Retinal pigment epithelial cell (primary cell): ENCODE measurements at regions not wholly inside any gene's neighbourhood (a gene's known extent, or its start where the extent isn't known, plus 50 kb on each side); places are given as distances from the start of the nearest gene placed in this dataset.

Experiments used
- DNase-seq: peaks from one replicate; pipeline ENCODE4 v3.0.0-alpha.2; 2010; ENCODE audit warnings: low read depth
- H3K4me3 ChIP-seq: 2 replicates; pipeline ENCODE4 v1.5.1; 2011; ENCODE audit warnings: mild to moderate bottlenecking, low read length, control low read depth, moderate library complexity
- TF ChIP-seq, protein P1 (sequence below): conservative IDR thresholded peaks from 2 replicates; pipeline ENCODE4 v1.5.1; 2011; ENCODE audit warnings: low read depth, low read length, control low read depth, inconsistent platforms

DNA sequence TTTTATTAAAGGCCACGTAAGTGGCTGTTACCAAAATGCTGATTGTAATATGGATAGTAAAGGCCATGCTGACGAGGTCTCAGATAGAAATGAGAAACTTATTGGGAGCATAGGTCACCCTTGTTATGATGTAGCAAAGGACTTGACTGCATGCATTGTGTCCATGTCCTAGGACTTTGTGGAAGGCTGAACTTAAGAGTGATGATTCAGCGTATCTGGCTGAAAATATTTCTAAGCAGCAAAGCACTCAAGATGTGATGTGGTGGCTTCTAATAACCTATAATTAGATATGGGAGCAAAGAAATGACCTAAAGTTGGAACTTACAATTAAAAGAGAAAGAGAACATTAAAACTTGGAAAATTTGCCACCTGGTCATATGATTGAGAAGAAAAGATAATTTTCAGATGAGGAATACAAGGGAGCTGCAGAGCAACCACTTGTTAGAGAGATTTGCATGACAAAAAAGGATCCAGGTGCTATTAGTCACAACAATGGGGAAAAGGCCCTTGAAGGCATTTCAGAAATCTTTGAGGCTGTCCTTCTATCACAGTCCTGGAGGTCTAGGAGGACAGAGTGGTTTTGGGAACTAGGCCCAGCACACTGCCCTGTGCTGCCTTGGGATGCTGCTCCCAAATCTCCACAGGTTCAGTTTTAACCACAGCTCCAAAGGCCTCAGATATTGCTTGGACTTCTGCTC lies 793.7 kb upstream of the LCORL start:
- TF ChIP-seq, protein P1, sequence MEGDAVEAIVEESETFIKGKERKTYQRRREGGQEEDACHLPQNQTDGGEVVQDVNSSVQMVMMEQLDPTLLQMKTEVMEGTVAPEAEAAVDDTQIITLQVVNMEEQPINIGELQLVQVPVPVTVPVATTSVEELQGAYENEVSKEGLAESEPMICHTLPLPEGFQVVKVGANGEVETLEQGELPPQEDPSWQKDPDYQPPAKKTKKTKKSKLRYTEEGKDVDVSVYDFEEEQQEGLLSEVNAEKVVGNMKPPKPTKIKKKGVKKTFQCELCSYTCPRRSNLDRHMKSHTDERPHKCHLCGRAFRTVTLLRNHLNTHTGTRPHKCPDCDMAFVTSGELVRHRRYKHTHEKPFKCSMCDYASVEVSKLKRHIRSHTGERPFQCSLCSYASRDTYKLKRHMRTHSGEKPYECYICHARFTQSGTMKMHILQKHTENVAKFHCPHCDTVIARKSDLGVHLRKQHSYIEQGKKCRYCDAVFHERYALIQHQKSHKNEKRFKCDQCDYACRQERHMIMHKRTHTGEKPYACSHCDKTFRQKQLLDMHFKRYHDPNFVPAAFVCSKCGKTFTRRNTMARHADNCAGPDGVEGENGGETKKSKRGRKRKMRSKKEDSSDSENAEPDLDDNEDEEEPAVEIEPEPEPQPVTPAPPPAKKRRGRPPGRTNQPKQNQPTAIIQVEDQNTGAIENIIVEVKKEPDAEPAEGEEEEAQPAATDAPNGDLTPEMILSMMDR: no peak
- DNase-seq: no peak
- H3K4me3 ChIP-seq: no peak overlapping the region

DNA sequence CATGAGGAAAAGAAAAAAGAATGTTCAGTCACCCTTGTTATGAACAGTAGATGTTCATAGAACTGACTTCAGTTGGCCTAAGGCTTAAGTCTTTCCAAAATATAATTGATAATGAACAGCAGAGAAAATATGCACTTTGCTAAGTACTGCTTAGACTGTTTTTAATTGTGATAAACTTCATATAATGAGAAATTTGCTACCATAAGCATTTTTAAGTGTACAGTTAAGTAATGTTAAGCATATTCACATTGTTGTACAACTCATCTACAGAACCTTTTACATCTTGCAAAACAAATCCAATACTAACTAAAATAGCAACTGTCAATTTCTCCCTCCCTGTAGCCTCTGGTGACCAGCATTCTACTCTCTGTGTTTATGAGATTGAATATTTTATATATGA lies 792.2 kb upstream of the LCORL start:
- no peak for DNase-seq
- no peak overlapping the region for H3K4me3 ChIP-seq
- TF ChIP-seq, protein P1: no peak

DNA sequence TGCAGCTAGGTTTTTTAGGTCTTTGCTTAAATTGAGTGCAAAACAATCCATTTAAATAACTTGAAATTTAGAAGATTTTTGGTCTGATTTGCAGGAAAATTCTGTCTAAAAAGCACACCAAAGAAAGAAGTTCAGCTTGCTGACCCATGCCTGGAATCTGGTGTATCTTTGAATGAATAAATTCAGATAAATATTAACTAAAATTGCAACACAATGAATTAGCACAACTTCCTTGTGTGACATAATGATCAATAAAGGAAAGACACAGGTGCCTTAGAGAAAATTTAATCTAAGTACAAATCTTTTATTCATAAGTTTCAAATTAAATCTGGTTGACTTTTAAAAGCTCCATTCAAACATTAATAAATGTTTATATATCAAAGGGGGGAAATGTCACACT lies 791.5 kb upstream of the LCORL start:
- TF ChIP-seq, protein P1: no peak
- no peak overlapping the region for H3K4me3 ChIP-seq
- no peak for DNase-seq

DNA sequence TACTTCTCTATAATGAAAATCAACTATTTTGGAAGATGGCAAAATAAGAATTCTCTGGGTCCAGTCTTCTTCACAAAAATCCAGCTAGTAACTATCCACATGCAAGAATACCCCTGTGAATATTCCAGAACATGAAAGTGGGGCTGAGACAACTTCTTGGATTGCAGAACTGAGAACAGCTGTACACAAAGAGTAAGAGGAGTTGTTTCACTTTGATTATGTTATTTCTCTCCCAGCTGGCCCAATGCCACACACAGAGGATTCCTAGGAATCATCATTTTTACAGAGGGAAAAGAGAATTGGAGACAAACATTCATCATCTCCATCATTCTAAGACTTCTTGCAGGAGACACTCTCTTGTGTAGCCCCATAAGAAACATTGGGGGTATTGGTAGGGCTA lies 782.2 kb upstream of the LCORL start:
- no peak for DNase-seq
- TF ChIP-seq, protein P1: no peak
- no peak overlapping the region for H3K4me3 ChIP-seq

DNA sequence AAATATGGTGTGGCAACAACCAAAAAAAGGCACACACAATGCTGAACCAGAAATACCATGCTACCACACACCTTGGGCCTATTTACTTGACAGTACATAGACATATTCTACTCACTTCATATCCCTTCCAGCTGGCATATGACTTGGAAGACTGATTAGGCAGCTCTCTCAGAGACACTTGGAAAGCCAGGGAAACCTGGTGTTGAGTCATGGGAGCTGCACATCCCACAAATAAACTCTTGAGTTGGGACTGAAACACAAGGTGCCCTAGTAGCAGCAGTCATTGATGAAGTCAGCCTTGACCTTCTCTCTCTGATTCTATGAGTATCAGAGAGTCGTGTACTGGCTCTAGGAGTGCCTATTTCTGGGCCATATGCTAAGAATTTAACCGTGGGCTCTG lies 776.6 kb upstream of the LCORL start:
- no peak for DNase-seq
- no peak overlapping the region for H3K4me3 ChIP-seq
- TF ChIP-seq, protein P1: no peak

DNA sequence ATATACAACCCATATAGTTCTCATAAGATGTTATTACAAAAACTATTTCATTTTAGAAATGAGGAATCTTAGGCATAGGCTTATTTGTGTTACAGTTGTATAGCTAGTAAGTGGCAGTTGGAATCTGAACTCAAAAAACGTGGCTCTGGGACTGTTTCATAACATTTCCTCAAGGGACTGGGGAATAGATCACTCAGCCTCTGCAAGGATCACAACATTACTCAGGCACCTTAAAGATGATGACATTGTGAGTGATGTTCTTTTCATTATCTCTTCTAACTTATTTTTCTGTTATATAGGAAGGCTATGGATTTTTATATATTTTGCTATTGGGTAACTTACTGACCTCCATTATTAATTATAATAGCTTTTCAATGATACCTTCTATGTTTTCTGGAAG lies 774.2 kb upstream of the LCORL start:
- TF ChIP-seq, protein P1: no peak
- DNase-seq: no peak
- H3K4me3 ChIP-seq: no peak overlapping the region

DNA sequence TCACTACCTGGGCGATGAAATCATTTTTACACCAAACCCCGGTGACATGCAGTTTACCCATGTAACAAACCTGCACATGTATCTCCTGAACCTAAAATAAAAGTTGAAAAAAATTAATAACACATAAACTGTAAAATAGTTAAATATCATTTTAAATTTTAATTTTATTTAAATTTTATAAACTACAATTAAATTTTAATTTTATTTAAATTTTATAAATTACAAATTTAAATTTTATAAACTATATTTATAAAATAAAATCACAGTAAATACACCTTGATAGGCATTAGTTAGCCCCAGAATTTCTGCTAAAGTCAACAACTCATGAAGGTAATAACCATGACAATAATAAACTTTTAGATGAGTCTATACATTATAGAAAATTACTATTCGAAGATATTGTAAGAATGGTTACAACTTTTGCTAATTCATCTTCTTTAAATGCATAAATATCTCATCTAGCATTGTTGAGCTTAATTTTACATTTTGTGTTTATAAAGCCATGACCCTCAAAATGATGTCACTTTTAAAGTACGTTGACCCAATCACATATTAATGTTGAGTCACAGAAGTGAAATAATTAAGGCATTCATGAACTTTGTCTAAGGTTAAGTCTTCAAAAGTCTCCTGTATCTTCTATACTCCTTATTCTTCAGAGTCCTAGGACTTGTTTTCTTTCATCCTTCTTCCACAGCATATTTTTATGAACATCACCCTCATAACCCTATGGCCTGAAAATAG lies 755.8 kb upstream of the LCORL start:
- DNase-seq: no peak
- H3K4me3 ChIP-seq: no peak overlapping the region
- TF ChIP-seq, protein P1: no peak
